T-helper 1 cell (primary cell): ENCODE measurements at regions not wholly inside any gene's neighbourhood (a gene's known extent, or its start where the extent isn't known, plus 50 kb on each side); places are given as distances from the start of the nearest gene placed in this dataset.
A peak's percentile ranks its signal among the peaks of the same experiment; 100 is the strongest.

Source experiments
- DNase-seq, 5 donors: peaks; one replicate each; pipeline ENCODE4 v3.0.0-alpha.2; 2012 to 2020

DNA sequence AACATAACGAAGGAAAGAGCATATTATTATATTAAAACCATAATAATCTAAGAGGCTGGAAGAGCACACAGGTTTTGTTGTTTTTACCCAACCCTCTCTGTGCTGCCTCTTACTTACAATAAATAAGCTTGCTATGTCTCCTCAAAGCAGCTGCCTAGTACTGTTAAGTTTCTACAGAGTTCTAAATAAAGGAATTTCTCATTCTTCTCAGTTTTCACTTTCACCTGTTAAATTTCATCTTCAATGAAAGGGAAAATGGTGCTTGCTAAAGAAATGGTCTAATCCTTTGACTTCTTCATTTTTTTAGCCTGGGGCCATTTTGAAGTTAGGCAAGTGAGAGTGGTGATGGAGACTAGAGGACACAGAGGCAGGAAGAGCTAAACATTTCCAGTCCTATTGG is 396.1 kb downstream of the MAN2A1 start:
- no peak for DNase-seq

DNA sequence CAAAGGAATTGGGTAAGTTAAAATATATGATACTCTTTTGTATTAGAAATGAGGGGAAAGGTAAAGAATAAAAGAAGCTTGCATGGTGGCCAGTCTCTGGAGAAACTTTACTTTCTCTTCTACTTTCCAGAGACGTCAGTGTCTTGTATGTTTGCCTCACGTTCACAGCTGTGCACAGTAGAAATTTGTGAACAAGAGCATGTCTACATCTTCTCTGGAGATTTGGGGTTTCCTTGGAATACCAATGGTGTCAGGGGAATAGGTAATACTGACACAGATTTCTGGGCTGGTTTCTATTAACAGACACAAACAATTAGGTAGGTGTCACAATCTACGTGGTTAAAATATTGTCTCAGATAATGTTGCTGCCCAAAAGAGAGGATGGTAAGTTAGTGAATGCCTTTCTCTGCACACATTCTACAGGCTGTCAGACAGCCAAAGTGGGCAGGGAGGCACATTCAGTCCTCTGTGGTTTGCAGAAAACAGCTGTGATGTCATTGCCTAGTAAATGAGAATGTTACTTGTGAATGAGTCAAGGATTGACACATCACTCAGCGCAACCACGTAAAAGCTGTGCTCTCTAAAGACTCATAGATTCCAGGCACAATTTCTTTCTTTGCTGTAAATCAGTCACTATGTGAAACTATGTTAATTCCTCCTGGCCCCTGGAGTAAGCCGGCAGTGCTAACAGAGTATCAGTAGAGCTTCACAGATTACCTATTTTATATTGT is 397.1 kb downstream of the MAN2A1 start:
- peak in 1 of 5 donors; percentile 71 for DNase-seq

DNA sequence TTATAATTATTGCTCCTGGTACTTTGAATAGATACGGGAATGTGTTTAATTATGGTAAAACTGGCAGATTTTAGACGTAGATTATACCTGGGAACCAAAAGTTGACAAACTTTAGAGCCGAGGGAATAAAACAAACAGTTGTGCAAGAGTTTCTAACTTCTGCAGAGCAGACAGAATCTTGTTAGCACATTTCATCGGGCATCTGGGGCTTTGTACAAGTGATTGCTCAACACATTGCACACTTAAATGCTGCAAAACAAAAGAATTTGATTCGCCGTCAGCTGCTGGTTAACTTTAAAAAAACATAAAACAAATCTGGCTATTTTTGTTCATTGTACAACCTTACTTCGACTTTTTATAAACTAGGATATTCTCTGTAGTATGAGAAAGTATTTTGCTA is 398.1 kb downstream of the MAN2A1 start:
- DNase-seq, result no peak

DNA sequence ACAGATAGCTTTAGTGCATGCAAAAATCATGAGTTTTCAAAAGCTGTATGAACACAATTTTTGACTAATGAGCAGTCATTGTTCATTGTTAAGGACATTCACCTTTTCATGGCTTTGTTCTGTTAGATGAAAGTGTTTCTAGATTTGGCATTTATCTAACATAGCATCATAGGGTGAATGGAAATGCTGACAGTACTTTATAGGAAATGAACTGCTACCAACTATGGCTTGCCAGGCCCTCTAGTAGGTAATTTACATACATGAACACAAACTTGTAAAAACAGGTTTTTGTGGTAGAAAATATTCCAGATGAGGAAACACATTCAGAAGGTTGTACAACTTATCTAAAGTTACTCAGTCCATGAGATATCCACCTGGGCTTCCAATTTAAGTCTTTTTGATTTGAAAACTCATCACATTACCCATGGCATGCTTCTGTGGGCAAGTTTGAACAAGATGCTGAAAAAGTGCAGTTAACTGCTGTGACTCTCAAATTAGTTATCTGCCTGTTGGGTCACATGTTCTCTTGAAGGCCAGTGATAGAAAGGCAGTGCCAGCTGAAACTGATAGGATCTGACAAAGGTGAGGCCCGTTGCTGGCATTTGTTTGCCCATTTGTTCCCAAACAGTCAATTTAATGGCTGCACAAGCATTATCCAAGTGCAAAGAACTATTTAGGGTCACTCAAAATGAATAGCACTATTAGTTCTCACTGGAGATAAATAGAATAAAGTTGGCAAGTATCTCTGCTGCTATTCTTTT is 399.1 kb downstream of the MAN2A1 start:
- no peak for DNase-seq

DNA sequence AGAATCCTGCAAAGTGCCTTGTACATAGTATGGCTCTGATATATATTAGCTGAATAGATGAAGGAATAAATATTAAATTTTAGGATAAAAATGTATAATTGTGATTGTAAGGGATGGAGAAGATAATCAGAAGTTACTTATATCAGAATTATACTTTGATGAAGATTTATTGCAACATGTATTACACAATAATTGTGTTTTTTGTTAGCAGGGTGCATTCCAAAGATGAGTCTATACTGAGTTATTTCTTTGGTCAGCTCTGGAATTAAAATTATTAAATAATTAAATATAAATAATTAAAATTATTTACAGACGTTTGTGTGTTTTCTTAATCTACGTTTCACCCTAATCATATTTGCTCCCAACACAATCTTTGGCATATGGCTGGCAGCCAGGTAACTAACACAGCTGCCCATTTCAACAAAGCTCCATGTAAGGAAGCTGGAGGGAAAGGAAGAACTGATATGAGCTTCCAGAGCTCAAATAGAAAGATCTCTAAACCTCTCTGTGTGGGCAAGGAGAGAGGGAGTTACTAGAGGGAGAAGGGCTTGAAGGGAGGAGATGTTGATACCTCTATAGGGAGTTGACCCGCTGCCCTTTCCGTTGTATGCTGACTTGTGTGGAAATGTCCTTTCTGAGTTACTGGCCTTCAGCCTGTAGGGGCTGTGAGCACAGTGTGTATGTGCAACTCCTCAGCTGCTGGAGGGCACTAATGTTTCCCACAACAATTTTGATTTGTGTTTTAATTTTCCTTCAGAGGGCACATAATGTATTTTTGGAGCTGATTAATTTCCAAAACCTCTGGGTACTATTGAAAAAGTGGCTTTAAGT is 403.4 kb downstream of the MAN2A1 start:
- DNase-seq, result no peak

DNA sequence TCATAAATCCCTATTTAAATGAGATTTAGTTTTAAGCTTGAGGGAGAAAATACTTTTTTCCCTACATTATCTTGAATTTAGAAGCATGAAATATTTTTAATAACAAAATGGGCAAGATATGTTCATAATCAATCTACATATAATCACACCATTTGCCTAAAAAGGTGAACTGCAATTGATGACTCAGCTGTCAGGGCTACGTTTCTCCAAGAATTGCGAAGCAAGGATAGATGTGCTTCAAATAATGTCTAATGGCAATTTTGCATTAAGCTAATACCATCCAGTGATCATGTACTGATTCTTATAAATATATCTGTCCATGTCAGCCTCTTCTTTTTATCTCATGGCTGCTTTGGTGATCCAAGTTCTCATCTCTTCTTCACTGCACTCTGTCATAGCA is 404.4 kb downstream of the MAN2A1 start:
- DNase-seq, result no peak

DNA sequence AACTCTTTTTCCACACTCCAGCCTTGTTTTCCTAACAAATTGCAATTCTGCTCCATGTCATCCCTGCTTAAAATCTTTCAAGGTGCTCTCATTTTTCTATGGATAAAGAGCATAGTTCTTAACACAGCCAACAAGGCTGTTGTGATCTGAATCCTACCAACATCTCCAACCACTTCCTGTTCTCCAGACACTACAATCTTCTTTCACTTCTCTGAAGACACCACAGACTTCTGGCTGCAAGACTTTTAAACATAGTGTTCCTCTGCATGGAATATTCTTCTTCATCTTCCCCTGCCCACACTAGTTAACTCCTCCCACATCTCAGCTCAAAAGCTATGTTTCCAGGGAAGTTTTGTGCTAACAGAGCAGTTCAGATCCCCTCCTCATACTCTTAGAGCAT is 404.8 kb downstream of the MAN2A1 start:
- no peak for DNase-seq

DNA sequence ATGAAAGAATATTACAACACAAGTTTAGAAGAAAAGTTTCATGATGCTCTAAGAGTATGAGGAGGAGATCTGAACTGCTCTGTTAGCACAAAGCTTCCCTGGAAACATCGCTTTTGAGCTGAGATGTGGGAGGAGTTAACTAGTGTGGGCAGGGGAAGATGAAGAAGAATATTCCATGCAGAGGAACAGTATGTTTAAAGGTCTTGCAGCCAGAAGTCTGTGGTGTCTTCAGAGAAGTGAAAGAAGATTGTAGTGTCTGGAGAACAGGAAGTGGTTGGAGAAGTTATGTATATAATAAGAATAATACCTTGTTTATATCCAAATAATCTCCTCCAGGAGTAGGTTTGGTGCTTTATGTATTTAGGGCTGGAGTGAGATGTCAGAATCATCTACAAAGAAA is 406.7 kb downstream of the MAN2A1 start:
- no peak for DNase-seq

DNA sequence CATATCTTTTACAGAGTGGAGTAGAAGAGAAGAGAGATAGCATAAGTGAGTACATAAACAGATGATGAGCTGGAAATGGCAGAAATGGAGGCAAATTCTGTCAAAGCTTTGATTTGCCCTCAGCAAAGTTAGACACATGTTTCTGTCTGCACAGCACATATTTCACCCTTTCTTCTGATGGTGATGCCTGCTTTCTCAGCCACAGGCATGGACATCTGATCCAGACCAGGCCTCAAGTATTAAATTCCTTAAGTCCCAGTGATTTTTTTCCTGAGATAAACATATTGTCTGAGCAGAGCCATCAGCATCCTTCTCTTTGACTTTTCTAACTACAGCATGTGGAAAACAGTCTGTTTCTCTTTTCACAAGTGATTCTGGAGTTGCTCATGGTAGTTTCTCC is 409.8 kb downstream of the MAN2A1 start:
- DNase-seq, result no peak

DNA sequence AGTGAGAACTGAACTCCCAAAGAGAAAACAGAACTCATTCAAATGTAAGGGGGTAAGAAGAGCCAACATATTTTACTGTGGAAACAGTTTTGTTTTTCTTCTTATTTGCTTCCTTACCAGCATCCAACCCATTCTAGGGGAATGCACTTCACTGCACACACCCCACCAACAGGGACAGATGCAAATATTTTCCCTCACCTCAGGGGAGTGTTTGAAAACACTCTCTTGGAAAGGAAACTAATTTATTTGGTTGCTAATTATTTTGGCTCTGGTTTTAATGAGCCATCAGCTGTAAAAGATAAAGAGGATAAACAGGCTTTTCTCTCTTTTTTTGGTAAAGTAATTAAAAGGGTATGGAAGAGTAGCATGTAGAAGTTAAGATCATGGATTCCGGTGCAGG is 413.4 kb downstream of the MAN2A1 start:
- DNase-seq, result no peak

DNA sequence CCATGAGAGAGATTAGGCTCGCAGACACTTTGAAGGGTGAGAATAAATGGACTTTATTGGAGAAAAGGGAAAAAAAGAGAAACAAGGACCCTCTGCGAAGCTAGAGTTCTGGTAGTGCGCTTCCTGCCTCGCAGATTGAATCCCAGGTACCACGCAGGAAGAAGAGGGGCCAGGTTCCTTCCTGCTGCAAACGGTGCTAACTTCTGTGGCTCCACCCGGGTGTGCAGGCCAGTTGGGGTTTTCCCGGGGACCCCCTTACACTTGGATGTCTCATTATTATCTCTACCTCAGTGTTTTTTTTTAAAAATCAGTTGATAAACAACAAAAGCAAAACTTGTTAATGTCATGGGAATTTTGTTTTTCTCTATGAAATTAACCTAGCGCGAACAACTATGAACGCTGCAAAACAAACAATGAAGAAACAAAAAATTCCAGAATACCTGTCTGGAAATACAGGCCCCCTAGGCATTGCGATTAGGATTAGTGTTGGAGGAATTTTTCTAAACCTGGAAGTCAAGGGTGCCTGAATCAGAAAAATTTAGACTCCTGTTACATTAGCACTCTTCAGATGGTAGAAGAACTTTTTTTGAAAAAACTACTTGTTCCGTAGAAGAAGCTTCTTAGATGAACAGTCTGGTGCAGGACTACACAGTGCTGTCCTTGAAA is 414.5 kb downstream of the MAN2A1 start:
- no peak for DNase-seq

DNA sequence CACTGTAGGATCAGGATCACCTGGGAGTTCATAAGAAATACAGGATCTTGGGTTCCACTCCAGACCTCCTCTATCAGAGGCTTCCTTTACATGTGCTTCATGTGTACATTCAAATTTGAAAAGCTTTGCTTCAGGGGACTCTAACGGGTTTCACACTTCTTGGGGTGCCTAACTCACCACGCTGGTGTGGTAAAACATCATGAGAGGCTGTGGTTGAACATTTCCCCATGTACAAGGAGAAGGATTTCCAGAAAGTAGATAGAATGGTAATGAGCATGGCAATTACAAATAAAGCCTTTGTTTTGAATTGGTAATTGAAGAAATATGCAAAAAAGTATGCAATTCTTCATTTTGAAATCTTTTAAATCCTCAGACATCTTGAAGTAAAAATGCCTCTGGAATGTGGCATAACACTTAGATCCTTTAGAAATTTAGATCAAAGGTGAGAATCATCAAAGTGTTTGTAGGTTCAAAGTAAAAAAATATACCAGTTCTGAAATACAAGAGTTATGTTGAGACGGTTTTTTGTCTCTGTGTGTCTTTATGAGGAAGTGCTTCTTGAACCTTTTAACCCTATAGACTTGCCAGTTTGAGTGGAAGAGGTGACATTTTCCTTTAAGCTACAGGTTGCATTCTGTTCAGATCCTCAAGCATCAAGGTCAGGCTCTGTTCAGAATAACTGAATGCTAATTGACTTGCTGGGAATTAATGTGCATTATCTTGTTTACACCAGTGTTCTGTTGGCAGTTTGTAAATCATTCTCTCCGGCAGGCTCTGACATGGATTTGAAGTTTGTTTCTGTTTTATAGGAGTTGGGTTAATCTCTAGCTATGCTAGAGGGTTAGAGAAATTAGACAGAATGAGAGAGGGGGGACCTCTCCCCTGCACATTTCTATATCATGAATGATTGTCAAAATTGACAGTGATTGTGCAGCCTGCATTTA is 415.3 kb downstream of the MAN2A1 start:
- no peak for DNase-seq

DNA sequence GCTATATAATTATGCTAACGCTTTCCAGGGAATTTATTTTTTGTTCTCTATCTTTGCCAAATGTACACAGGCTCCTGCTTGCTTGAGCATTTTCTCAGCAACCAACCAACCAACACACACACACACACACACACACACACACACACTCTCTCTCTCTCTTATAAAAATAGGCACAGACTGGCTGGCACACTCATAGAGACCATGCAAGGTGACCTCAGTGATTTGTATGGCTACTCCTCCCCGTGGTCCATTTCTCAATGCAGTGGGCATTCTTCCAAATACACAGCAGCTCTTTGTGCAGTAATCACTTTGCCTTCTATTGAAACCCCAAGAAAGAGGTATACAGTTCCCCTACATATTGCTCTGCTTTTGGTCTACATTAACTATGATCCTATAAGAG is 416.0 kb downstream of the MAN2A1 start:
- DNase-seq, result no peak

DNA sequence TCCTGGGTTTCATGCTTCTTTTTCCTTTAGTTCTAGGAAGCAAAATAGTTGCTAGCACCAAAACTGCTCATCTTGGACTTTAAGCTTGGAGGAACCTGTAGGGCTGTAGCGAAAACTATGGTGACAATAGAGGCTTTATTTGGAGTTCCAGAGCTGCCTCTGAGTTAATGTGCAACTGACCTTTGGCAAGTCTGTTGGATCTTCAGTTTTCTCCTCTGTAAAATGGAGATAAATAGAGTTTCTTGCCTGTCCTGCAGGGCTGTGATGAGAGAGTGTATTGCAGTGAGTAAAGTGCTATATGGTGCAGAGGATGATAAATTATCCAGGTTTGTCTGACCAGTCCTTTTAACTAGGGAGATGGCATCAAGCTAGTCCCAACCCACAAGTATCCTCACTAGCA is 417.0 kb downstream of the MAN2A1 start:
- DNase-seq, result no peak

DNA sequence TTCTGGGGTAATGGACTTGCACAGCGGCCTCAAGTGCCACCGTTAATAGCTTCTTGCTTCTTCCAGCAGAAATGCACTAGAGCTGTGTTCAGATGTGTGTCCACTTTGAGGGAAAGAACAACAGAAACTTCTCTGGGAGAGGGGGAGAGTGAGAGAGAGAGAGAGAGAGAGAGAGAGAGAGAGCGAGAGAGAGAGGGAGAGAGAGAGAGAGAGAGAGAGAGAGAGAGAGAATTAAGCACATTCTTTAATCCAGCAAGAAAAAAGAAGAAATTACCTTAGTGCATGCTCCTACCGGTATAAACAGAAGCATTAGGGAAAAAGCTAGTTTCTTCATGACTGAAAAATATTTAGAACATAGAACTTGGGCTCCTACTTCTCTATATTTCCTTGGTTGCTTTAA is 418.8 kb downstream of the MAN2A1 start:
- DNase-seq, result no peak

DNA sequence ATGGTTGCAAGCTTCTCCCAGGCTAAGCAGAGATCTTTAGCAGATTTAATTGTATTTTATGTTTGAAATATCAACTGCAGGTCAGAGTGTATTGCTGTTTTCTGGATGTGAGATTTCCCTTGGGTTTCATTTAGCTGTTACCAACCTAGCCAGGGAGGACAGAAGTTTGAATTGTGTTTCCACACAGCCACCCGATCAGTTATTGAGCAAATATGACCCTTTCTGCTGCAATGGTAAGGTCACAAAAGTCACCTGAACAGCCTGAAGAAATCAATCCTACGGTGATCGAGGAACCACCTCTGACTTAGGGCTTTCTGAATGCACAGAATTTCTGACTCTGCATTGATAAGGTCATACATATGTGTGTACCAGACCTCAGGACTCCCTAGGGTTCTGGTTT is 419.9 kb downstream of the MAN2A1 start:
- no peak for DNase-seq

DNA sequence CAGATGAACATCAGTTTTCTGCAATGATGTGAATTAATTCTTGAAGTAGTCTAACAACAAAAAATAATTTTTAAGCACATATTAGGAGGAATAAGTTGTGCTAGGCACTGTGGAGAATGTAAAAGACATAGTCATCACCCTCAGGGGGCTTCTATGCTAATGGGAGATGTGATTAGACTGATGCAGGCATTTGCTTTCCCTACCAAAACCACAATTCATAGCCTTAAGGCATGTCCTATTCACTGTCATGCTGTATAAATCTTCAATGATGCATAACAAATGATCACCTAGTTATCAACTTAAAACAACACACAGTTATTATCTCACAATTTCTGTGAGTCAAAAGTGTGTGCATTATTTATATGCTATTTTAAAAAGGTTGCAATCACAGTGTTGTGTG is 422.6 kb downstream of the MAN2A1 start:
- no peak for DNase-seq

DNA sequence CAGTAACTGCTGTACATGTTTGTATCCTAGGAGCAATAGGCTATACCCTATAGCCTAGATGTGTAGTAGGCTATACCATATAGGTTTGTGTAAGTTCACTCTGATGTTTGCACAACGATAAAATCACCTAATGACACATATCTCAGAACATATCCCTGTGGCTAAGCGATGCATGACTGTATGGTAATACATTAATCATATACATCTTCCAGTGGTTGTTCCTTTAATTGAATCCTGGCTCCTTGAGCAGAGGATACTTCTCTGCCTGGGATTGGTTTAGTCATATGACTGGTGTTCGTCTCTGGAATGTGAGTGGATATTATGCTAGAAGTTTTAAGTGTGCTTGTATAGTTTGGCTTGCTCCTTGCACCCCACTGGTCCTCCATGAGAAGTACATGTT is 425.8 kb downstream of the MAN2A1 start:
- DNase-seq, result no peak

DNA sequence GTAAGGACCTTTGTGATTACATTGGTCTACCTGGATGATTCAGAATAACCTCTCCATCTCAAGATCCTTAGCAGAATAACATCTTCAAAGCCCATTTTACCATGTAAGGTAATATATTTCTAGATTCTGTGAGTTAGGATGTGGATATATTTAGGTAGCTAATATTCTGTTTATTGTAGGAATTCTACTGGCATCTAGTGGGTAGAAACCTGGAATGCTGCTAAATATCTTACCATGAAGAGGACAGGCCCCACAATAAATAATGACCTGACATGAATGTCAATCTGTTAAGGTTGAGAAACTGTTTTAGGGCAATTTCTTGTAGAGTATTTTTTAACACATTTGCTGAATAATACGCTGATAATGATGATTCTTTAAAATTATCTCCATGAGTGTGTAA is 426.8 kb downstream of the MAN2A1 start:
- no peak for DNase-seq

DNA sequence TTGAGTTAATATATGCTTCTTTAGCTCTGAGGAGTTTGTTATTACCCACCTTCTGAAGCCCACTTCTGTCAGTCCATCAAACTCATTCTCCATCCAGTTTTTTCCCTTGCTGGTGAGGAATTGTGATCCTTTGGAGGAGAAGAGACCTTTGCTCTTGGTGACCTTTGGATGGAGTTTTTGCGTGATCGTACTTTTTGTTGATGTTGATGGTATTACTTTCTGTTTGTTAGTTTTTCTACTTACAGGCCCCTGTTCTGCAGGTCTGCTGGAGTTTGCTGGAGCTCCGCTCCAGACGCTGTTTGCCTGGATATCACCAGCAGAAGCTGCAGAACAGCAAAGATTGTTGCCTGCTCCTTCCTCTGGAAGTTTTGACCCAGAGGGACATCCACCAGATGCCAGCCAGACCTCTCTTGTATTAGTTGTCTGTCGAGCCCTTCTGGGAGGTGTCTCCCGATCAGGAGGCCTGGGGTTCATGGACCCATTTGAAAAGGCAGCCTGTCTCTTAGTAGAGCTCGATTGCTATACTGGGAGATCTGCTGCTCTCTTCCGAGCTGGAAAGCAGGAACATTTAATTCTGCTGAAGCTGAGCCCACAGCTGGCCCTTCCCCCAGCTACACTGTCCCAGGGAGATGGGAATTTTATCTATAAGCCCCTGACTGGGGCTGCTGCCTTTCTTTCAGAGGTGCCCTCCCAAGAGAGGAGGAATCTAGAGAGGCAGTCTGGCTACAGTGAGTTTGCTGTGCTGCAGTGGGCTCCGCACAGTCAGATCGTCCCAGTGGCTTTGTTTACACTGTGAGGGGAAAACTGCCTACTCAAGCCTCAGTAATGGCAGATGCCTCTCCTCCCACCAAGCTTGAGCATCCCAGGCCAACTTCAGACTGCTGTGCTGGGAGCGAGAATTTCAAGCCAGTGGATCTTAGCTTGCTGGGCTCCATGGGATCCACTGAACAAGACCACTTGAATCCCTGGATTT is 445.5 kb downstream of the MAN2A1 start:
- DNase-seq, result no peak

DNA sequence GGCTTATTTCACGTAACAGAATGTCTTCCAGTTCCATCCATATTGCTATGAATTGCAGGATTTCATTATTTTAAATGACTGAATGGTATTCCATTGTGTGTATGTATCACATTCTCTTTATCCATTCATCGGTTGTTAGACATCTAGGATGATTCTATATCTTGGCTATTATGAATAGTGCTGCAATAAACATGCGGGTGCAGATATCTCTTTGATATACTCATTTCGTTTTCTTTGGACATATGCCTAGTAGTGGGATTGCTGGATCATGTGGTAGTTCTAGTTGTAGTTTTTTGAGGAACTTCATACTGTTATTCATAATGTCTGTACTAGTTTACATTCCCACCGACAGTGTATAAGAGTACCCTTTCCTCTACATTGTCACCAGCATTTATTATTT is 460.5 kb downstream of the MAN2A1 start:
- no peak for DNase-seq
